IMR-90 (cell line): ENCODE measurements at regions not wholly inside any gene's neighbourhood (a gene's known extent, or its start where the extent isn't known, plus 50 kb on each side); places are given as distances from the start of the nearest gene placed in this dataset.

Experiments used
- ATAC-seq: fragments of 200-7000 bp; cut with Tn5 transposase; 2 replicates; pipeline ENCODE4 v1.9.1; 2020; ENCODE audit warnings: low read depth, mild to moderate bottlenecking, moderate library complexity
- BruUV-seq: library from RNA; stranded (reverse); fragments of 400-500 nt; replicated peaks from 2 replicates; lab custom pipeline; 2021; lab: Mats Ljungman, UMichigan
- CTCF ChIA-PET: fragments of 300-600 bp; formaldehyde crosslinking; extraction: SDS; loops from one replicate; lab custom pipeline; 2021; ENCODE audit warnings: antibody characterized with exemption; lab: Yijun Ruan, JAX
- POLR2A ChIA-PET: fragments of 300-600 bp; sonication (Branson Sonifier 250); formaldehyde crosslinking; loops from one replicate; lab custom pipeline; 2022; ENCODE audit warnings: antibody characterized with exemption; ENCODE audit not compliant: unreplicated experiment; lab: Charles Lee
- DNase-seq: peaks from one replicate; pipeline ENCODE4 v3.0.0; 2013
- H2AFZ ChIP-seq: replicated peaks from 2 replicates; pipeline ENCODE3; 2013; ENCODE audit warnings: low read length, mild to moderate bottlenecking; ENCODE audit not compliant: poor library complexity
- H2AK5ac ChIP-seq: 2 replicates; pipeline ENCODE4 v1.6.1; 2013; ENCODE audit warnings: low read depth, low read length, inconsistent platforms
- H2AK9ac ChIP-seq: replicated peaks from 2 replicates; pipeline ENCODE3; 2013; ENCODE audit warnings: mild to moderate bottlenecking, low read depth, low read length, moderate library complexity; ENCODE audit not compliant: poor library complexity
- H2BK120ac ChIP-seq: 2 replicates; pipeline ENCODE4 v1.6.1; 2013; ENCODE audit warnings: low read depth, low read length, inconsistent platforms
- H2BK15ac ChIP-seq: 3 replicates; pipeline ENCODE4 v1.6.1; 2013; ENCODE audit warnings: low read depth, low read length, inconsistent platforms
- H2BK20ac ChIP-seq: 2 replicates; pipeline ENCODE4 v1.6.1; 2013; ENCODE audit warnings: low read depth, mild to moderate bottlenecking, inconsistent platforms, low read length, moderate library complexity
- H2BK5ac ChIP-seq: 2 replicates; pipeline ENCODE4 v1.6.1; 2013; ENCODE audit warnings: mild to moderate bottlenecking, low read depth, low read length, inconsistent platforms; ENCODE audit not compliant: poor library complexity, severe bottlenecking
- H3K14ac ChIP-seq: replicated peaks from 2 replicates; pipeline ENCODE4 v1.6.1; 2013; ENCODE audit warnings: low read depth, low read length, inconsistent platforms
- H3K18ac ChIP-seq: 2 replicates; pipeline ENCODE4 v1.6.1; 2013; ENCODE audit warnings: low read depth, low read length, control low read depth
- H3K23ac ChIP-seq: 2 replicates; pipeline ENCODE4 v1.6.1; 2013; ENCODE audit warnings: low read depth, low read length, inconsistent platforms
- H3K27ac ChIP-seq: 2 replicates; pipeline ENCODE4 v1.5.1; 2013; ENCODE audit warnings: mild to moderate bottlenecking, control low read depth, low read length; ENCODE audit not compliant: insufficient read depth
- H3K27me3 ChIP-seq: 2 replicates; pipeline ENCODE4 v1.6.1; 2013; ENCODE audit warnings: low read length; ENCODE audit not compliant: control insufficient read depth, insufficient read depth
- H3K36me3 ChIP-seq: 2 replicates; pipeline ENCODE4 v1.6.1; 2013; ENCODE audit warnings: low read length, mixed read lengths; ENCODE audit not compliant: control insufficient read depth, insufficient read depth
- H3K4ac ChIP-seq: 2 replicates; pipeline ENCODE4 v1.6.1; 2013; ENCODE audit warnings: low read depth, low read length, inconsistent platforms
- H3K4me1 ChIP-seq: 2 replicates; pipeline ENCODE4 v1.6.1; 2013; ENCODE audit warnings: low read length, mixed read lengths; ENCODE audit not compliant: control insufficient read depth, insufficient read depth
- H3K4me2 ChIP-seq: 2 replicates; pipeline ENCODE4 v1.6.1; 2013; ENCODE audit warnings: low read depth, mild to moderate bottlenecking, control low read depth, low read length, moderate library complexity
- H3K4me3 ChIP-seq: 2 replicates; pipeline ENCODE4 v1.5.1; 2013; ENCODE audit warnings: low read depth, mild to moderate bottlenecking, control low read depth, low read length, moderate library complexity; ENCODE audit not compliant: insufficient read depth
- H3K56ac ChIP-seq: 2 replicates; pipeline ENCODE4 v1.6.1; 2013; ENCODE audit warnings: low read length, inconsistent platforms; ENCODE audit not compliant: insufficient read depth; ENCODE audit errors: extremely low read depth
- H3K79me1 ChIP-seq, 2 experiments: 2 replicates each; pipeline ENCODE4 v1.6.1; 2013; ENCODE audit warnings: low read length in 2 of 2, inconsistent platforms in 1 of 2, low read depth in 1 of 2
- H3K9ac ChIP-seq: 2 replicates; pipeline ENCODE4 v1.6.1; 2013; ENCODE audit warnings: low read depth, low read length, control low read depth
- H3K9me1 ChIP-seq: 2 replicates; pipeline ENCODE4 v1.6.1; 2013; ENCODE audit warnings: low read length, inconsistent platforms; ENCODE audit not compliant: insufficient read depth
- H3K9me3 ChIP-seq: 2 replicates; pipeline ENCODE4 v1.6.1; 2013; ENCODE audit warnings: low read length; ENCODE audit not compliant: control insufficient read depth, insufficient read depth
- H4K20me1 ChIP-seq: 2 replicates; pipeline ENCODE4 v1.6.1; 2013; ENCODE audit warnings: low read length, inconsistent platforms; ENCODE audit not compliant: insufficient read depth
- H4K5ac ChIP-seq: 2 replicates; pipeline ENCODE4 v1.6.1; 2013; ENCODE audit warnings: mild to moderate bottlenecking, low read depth, low read length, control low read depth
- H4K8ac ChIP-seq, 2 experiments: 2 replicates each; pipeline ENCODE4 v1.6.1; 2013; ENCODE audit warnings: low read depth in 2 of 2, low read length in 2 of 2, control low read depth in 1 of 2, inconsistent platforms in 1 of 2
- H4K91ac ChIP-seq: 2 replicates; pipeline ENCODE4 v1.6.1; 2013; ENCODE audit warnings: low read depth, low read length, inconsistent platforms; ENCODE audit not compliant: insufficient read depth
- CEBPB ChIP-seq: IDR thresholded peaks from 2 replicates; pipeline ENCODE4 v1.6.1; 2012; ENCODE audit warnings: low read depth, low read length, improper control_type of control experiment
- CHD1 ChIP-seq: IDR thresholded peaks from 2 replicates; pipeline ENCODE4 v1.6.1; 2012; ENCODE audit warnings: low read depth, low read length, improper control_type of control experiment
- MAFK ChIP-seq: IDR thresholded peaks from 2 replicates; pipeline ENCODE4 v1.6.1; 2012; ENCODE audit warnings: low read depth, low read length, improper control_type of control experiment
- MAZ ChIP-seq: IDR thresholded peaks from 2 replicates; pipeline ENCODE4 v1.6.1; 2012; ENCODE audit warnings: low read depth, mild to moderate bottlenecking, low read length, improper control_type of control experiment, moderate library complexity, borderline replicate concordance
- MXI1 ChIP-seq: IDR thresholded peaks from 2 replicates; pipeline ENCODE4 v1.6.1; 2012; ENCODE audit warnings: low read depth, mild to moderate bottlenecking, low read length, moderate library complexity, borderline replicate concordance
- POLR2A ChIP-seq: IDR thresholded peaks from 2 replicates; pipeline ENCODE4 v1.6.1; 2012; ENCODE audit warnings: mild to moderate bottlenecking, low read depth, low read length
- RCOR1 ChIP-seq: IDR thresholded peaks from 2 replicates; pipeline ENCODE4 v1.6.1; 2012; ENCODE audit warnings: mild to moderate bottlenecking, low read length, improper control_type of control experiment; ENCODE audit not compliant: insufficient replicate concordance
- RFX5 ChIP-seq: IDR thresholded peaks from 2 replicates; pipeline ENCODE4 v1.8.0; 2012; ENCODE audit warnings: low read depth, mild to moderate bottlenecking, low read length, moderate library complexity
- SMC3 ChIP-seq: fragments of 150-350 bp; IDR thresholded peaks from 2 replicates; pipeline ENCODE4 v1.6.1; 2016; ENCODE audit warnings: low read depth, mild to moderate bottlenecking, antibody characterized with exemption, low read length, moderate library complexity
- WGBS, 2 experiments: methylation state at CpG; one replicate each; pipeline versions ENCODE4 v1.1.5 to v1.1.7; 2013; ENCODE audit warnings: missing lambda C conversion rate in 2 of 2; ENCODE audit not compliant: insufficient read length in 1 of 2; ENCODE audit errors: extremely low coverage in 2 of 2; 5-methylcytosine and 5-hydroxymethylcytosine counted together
- dilution Hi-C: fragments of 300-500 bp; cut with HindIII; formaldehyde crosslinking; loops from one replicate; pipeline ENCODE4 v1.14.3; 2018; ENCODE audit warnings: low sequenced_read_pairs; ENCODE audit not compliant: unreplicated experiment
- in situ Hi-C: fragments of 300-500 bp; cut with MboI; formaldehyde crosslinking; loops from 3 replicates; pipeline ENCODE4 v1.14.3; 2019; ENCODE audit warnings: low sequenced_read_pairs, inconsistent platforms, mixed read lengths
- intact Hi-C: fragments of 100-400 bp; cut with micrococcal nuclease; formaldehyde crosslinking; loops from 2 replicates; pipeline ENCODE4 v1.10.0; 2022
- TF ChIP-seq, protein P1 (sequence below): fragments of 150-350 bp; IDR thresholded peaks from 2 replicates; pipeline ENCODE4 v1.6.1; 2017; ENCODE audit warnings: mild to moderate bottlenecking, antibody characterized with exemption, low read length, low read depth
- TF ChIP-seq, protein P2 (sequence below): conservative IDR thresholded peaks from 2 replicates; pipeline ENCODE4 v1.5.1; 2012; ENCODE audit warnings: mild to moderate bottlenecking, low read depth, low read length, improper control_type of control experiment
- TF ChIP-seq, protein P3 (sequence below): fragments of 150-350 bp; IDR thresholded peaks from 2 replicates; pipeline ENCODE4 v1.6.1; 2016; ENCODE audit warnings: low read depth, mild to moderate bottlenecking, low read length, moderate library complexity, borderline replicate concordance

DNA sequence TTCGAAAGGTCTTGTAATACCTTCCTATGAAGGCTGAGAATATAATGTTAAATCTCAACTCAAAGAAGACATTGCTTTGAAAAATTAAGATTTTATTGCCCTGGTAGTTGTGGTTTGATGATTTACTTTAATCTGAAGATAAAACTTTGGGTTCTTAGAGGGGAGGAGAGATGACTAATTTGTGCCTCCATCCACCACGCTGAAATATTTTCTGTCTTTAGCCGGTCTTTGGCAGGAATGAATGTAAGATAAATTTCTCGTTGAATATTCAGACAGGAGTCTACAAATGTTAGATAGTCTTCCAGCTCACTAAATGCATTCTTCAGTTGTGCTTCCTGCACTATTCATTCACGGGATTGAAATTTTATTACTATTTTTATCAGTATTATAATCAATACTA lies 844.3 kb upstream of the NR2F2 start:
- Histone ChIP-seq H3K4me1 (no peaks in the 10 kb centered on the region), H3K27me3 (no peaks in the 10 kb centered on the region), H3K9me1 (no peaks in the 10 kb centered on the region), H3K56ac (no peak overlapping the region), H3K23ac (no peak overlapping the region), H2AK5ac (no peak overlapping the region), H2AFZ (no peak overlapping the region), H4K8ac (no peak overlapping the region), H4K5ac (no peak overlapping the region), H3K14ac (no peak overlapping the region), H2BK20ac (no peak overlapping the region), H3K36me3 (no peaks in the 10 kb centered on the region), H3K4me2 (no peak overlapping the region), H2AK9ac (no peak overlapping the region), H3K4me3 (no peak overlapping the region), H3K9ac (no peak overlapping the region), H2BK5ac (no peak overlapping the region), H3K18ac (no peak overlapping the region), H3K79me1 (no peaks in the 10 kb centered on the region), H2BK15ac (no peak overlapping the region), H4K20me1 (no peaks in the 10 kb centered on the region), H4K91ac (no peak overlapping the region), H3K4ac (no peak overlapping the region), H3K27ac (no peak overlapping the region), H2BK120ac (no peak overlapping the region), H3K9me3 (no peaks in the 10 kb centered on the region)
- DNase-seq (no peak), ATAC-seq (no peak)
- CTCF ChIA-PET = no interaction called here
- TF ChIP-seq, protein P1, sequence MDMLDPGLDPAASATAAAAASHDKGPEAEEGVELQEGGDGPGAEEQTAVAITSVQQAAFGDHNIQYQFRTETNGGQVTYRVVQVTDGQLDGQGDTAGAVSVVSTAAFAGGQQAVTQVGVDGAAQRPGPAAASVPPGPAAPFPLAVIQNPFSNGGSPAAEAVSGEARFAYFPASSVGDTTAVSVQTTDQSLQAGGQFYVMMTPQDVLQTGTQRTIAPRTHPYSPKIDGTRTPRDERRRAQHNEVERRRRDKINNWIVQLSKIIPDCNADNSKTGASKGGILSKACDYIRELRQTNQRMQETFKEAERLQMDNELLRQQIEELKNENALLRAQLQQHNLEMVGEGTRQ = no peak
- no peak for TF ChIP-seq MXI1
- TF ChIP-seq CHD1 = no peak
- TF ChIP-seq, protein P2, sequence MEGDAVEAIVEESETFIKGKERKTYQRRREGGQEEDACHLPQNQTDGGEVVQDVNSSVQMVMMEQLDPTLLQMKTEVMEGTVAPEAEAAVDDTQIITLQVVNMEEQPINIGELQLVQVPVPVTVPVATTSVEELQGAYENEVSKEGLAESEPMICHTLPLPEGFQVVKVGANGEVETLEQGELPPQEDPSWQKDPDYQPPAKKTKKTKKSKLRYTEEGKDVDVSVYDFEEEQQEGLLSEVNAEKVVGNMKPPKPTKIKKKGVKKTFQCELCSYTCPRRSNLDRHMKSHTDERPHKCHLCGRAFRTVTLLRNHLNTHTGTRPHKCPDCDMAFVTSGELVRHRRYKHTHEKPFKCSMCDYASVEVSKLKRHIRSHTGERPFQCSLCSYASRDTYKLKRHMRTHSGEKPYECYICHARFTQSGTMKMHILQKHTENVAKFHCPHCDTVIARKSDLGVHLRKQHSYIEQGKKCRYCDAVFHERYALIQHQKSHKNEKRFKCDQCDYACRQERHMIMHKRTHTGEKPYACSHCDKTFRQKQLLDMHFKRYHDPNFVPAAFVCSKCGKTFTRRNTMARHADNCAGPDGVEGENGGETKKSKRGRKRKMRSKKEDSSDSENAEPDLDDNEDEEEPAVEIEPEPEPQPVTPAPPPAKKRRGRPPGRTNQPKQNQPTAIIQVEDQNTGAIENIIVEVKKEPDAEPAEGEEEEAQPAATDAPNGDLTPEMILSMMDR = no peak
- no peak for TF ChIP-seq MAZ
- TF ChIP-seq MAFK = no peak
- no peak for TF ChIP-seq SMC3
- TF ChIP-seq RFX5 = no peak
- TF ChIP-seq, protein P3, sequence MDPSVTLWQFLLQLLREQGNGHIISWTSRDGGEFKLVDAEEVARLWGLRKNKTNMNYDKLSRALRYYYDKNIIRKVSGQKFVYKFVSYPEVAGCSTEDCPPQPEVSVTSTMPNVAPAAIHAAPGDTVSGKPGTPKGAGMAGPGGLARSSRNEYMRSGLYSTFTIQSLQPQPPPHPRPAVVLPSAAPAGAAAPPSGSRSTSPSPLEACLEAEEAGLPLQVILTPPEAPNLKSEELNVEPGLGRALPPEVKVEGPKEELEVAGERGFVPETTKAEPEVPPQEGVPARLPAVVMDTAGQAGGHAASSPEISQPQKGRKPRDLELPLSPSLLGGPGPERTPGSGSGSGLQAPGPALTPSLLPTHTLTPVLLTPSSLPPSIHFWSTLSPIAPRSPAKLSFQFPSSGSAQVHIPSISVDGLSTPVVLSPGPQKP = no peak
- no peak for TF ChIP-seq CEBPB
- TF ChIP-seq POLR2A = no peak
- TF ChIP-seq RCOR1 = no peak
- in situ Hi-C loops (no loop called here), intact Hi-C loops (no loop called here), dilution Hi-C loops (no loop called here)
- POLR2A ChIA-PET = no interaction called here
- WGBS, 2 experiments = no CpG with 5 or more reads among the region's 5 CpGs
- BruUV-seq = no TSS peak
